A673 (cell line): ENCODE measurements at regions not wholly inside any gene's neighbourhood (a gene's known extent, or its start where the extent isn't known, plus 50 kb on each side); places are given as distances from the start of the nearest gene placed in this dataset.
"Not testable (repeated sequence)": the region's sequence is repeated elsewhere in the genome, so short reads cannot be mapped to it uniquely, and the experiment has no call there.

Source experiments
- CTCF ChIP-seq: fragments of 300-800, 200-600 bp; sonication (generic); conservative IDR thresholded peaks from 2 replicates; pipeline ENCODE4 v1.5.1; 2017; ENCODE audit warnings: low read depth, mild to moderate bottlenecking, antibody characterized with exemption, low read length, moderate library complexity, mixed read lengths
- EZH2 ChIP-seq: fragments of 200-600 bp; sonication (generic); IDR thresholded peaks from 2 replicates; pipeline ENCODE4 v1.6.1; 2017; ENCODE audit warnings: borderline replicate concordance, low read depth, mild to moderate bottlenecking, mixed read lengths, antibody characterized with exemption, low read length; ENCODE audit not compliant: poor library complexity, severe bottlenecking

GRCh38 chr2:90052113-90052631 is 1360.7 kb downstream of the RPIA start:
- not testable (repeated sequence) for TF ChIP-seq CTCF, EZH2
